Heart left ventricle (tissue), 16 donors: ENCODE measurements at regions not wholly inside any gene's neighbourhood (a gene's known extent, or its start where the extent isn't known, plus 50 kb on each side); places are given as distances from the start of the nearest gene placed in this dataset.

Experiments used
- ATAC-seq, 4 donors: fragments of 200-7000 bp; cut with Tn5 transposase; one replicate each; pipeline ENCODE4 v1.9.1; 2020 to 2022; ENCODE audit warnings: moderate library complexity in 4 of 4, mild to moderate bottlenecking in 3 of 4, moderate number of reproducible peaks in 1 of 4
- DNase-seq, 5 donors: peaks; one replicate each; pipeline ENCODE4 v3.0.0-alpha.2; 2020
- H3K27ac ChIP-seq, 12 donors: fragments of 200-600 bp; sonication (generic) in 4 of 12; one replicate each; pipeline versions ENCODE4 v1.5.0 to v1.8.0; 2016 to 2022; ENCODE audit warnings: mild to moderate bottlenecking in 2 of 12
- H3K27me3 ChIP-seq, 9 donors: fragments of 200-600 bp; sonication (generic) in 2 of 9; one replicate each; pipeline versions ENCODE4 v1.5.1 to v1.8.0; 2016 to 2022; ENCODE audit warnings: mild to moderate bottlenecking in 3 of 9
- H3K36me3 ChIP-seq, 9 donors: fragments of 200-600 bp; sonication (generic) in 2 of 9; one replicate each; pipeline versions ENCODE4 v1.5.0 to v1.8.0; 2018 to 2022; ENCODE audit warnings: mild to moderate bottlenecking in 2 of 9
- H3K4me1 ChIP-seq, 12 donors: fragments of 200-600 bp; sonication (generic) in 4 of 12; one replicate each; pipeline versions ENCODE4 v1.5.0 to v1.8.0; 2016 to 2022; ENCODE audit warnings: mild to moderate bottlenecking in 3 of 12
- H3K4me3 ChIP-seq, 12 donors: fragments of 200-600 bp; sonication (generic) in 4 of 12; one replicate each; pipeline versions ENCODE4 v1.5.0 to v1.8.0; 2017 to 2022; ENCODE audit warnings: mild to moderate bottlenecking in 9 of 12, moderate library complexity in 4 of 12
- H3K9me3 ChIP-seq, 12 donors: fragments of 200-600 bp; sonication (generic) in 4 of 12; one replicate each; pipeline versions ENCODE4 v1.5.0 to v1.8.0; 2016 to 2022; ENCODE audit warnings: mild to moderate bottlenecking in 1 of 12
- CTCF ChIP-seq, 12 donors: fragments of 200-600 bp; sonication (generic) in 4 of 12; IDR thresholded peaks; one replicate each; pipeline versions ENCODE4 v1.5.0 to v1.8.0; 2018 to 2022; ENCODE audit warnings: antibody characterized with exemption in 12 of 12, mild to moderate bottlenecking in 5 of 12
- POLR2A ChIP-seq, 2 donors: fragments of 450-650 bp; IDR thresholded peaks; one replicate each; pipeline ENCODE4 v1.6.1; 2017; ENCODE audit warnings: antibody characterized with exemption in 2 of 2, mild to moderate bottlenecking in 2 of 2, moderate library complexity in 2 of 2
- WGBS, 4 donors: extraction: QIAGEN DNeasy Blood & Tissue Kit in 2 of 4; methylation state at CpG; one replicate each; pipeline versions ENCODE4 v1.1.5 to v1.1.7; 2013 to 2018; 5-methylcytosine and 5-hydroxymethylcytosine counted together
- intact Hi-C, 10 donors: fragments of 100-400 bp; cut with DNase I; formaldehyde crosslinking; loops; one replicate each; pipeline versions ENCODE4 v1.11.1 to v1.14.2; 2022
- donor health status: ischemic (EF 13 %, LVEDD 7.1; RV severe dilation, severe dysfunction).
- donor health status: healthy with polysubstance abuse.
- donor health status: DM: no; HTN: yes; CAD: no.
- donor health status: DM: no; HTN: no; CAD: no.
- donor health status: ischemic (EF 25% LVEDD 6.9; RV normal size, moderate dysfunction).
- donor health status: ischemic (EF 25% LVEDD 5.7; RV mildly dilated, moderate dysfunction).
- donor health status: healthy.
- donor health status: DM: yes; HTN: yes; CAD: no.
- donor health status: ischemic (EF 35%, LVEDD 5.7; RV mildly dilated, moderate dysfunction).
- donor health status: nonischemic (EF 11% LVEDD 7.7; RV severe dilation, severe dysfunction).
- donor health status: DM: yes; HTN: yes; CAD: no.
- donor health status: PGD.
- donor health status: ischemic (EF 29% LVEDD 5.4; RV normal size, mild dysfunction).
- donor health status: nonischemic (EF 23%, LVEDD 6.1; RV moderate dilation, normal function).

GRCh38 chr20:50400705-50401586, 109.2 kb upstream of the PTPN1 start:
- H3K27me3 ChIP-seq, result no peaks in the 10 kb centered on the region
- peak overlapping the region; percentile 41 to 95 (median 86) for H3K27ac ChIP-seq
- peaks cover 0 to 78% (median 22%) of the 10 kb centered on the region in 12 donors for H3K4me1 ChIP-seq
- TF ChIP-seq CTCF (IDR thresholded peaks at IDR 0.05) (no peak), POLR2A (IDR thresholded peaks at IDR 0.05) (no peak)
- H3K36me3 ChIP-seq, result no peaks in the 10 kb centered on the region
- no peaks in the 10 kb centered on the region for H3K9me3 ChIP-seq
- no peak for ATAC-seq
- H3K4me3 ChIP-seq, result no peak overlapping the region
- WGBS, 4 donors, result 63 to 80% (median 72%) methylated on average over 17 of the region's 17 CpGs
- intact Hi-C loops, result loop anchor here in 5 of 10 donors (5.0 to 10.0 kb wide), 3 partner anchors 54 to 61 kb away; no protein-coding TSS in a partner anchor
- no peak for DNase-seq

GRCh38 chr20:50401587-50402418, 108.4 kb upstream of the PTPN1 start:
- intact Hi-C loops, result loop anchor here in 6 of 10 donors (2.0 to 10.0 kb wide), 4 partner anchors 53 to 60 kb away; no protein-coding TSS in a partner anchor
- Histone ChIP-seq H3K4me3 (no peak overlapping the region), H3K9me3 (no peaks in the 10 kb centered on the region), H3K27me3 (no peaks in the 10 kb centered on the region), H3K36me3 (no peaks in the 10 kb centered on the region), H3K27ac (peak overlapping the region in 5 of 12 donors; percentile 19 to 94 (median 91)), H3K4me1 (peaks cover 0 to 70% (median 20%) of the 10 kb centered on the region in 12 donors)
- no peak for ATAC-seq
- no peak for TF ChIP-seq CTCF (IDR thresholded peaks at IDR 0.05)
- no peak for TF ChIP-seq POLR2A (IDR thresholded peaks at IDR 0.05)
- no peak for DNase-seq
- 80 to 82% (median 82%) methylated on average over 9 of the region's 9 CpGs for WGBS, 4 donors

GRCh38 chr20:50403565-50404418, 106.4 kb upstream of the PTPN1 start:
- DNase-seq (no peak), ATAC-seq (no peak)
- H3K27me3 ChIP-seq, result no peaks in the 10 kb centered on the region
- WGBS, 4 donors, result 56 to 67% (median 60%) methylated on average over 13 of the region's 13 CpGs
- H3K36me3 ChIP-seq, result no peaks in the 10 kb centered on the region
- intact Hi-C loops, result loop anchor here in 6 of 10 donors (2.0 to 10.0 kb wide), 4 partner anchors 51 to 59 kb away; no protein-coding TSS in a partner anchor
- H3K4me3 ChIP-seq, result no peak overlapping the region
- no peak for TF ChIP-seq CTCF (IDR thresholded peaks at IDR 0.05)
- no peak for TF ChIP-seq POLR2A (IDR thresholded peaks at IDR 0.05)
- peaks cover 2 to 54% (median 21%) of the 10 kb centered on the region in 12 donors for H3K4me1 ChIP-seq
- H3K9me3 ChIP-seq, result no peaks in the 10 kb centered on the region
- H3K27ac ChIP-seq, result peak overlapping the region in 4 of 12 donors; percentile 5 to 66 (median 45)
